Keratinocyte (primary cell): ENCODE measurements at regions not wholly inside any gene's neighbourhood (a gene's known extent, or its start where the extent isn't known, plus 50 kb on each side); places are given as distances from the start of the nearest gene placed in this dataset.

ENCODE experiments used
- DNase-seq: peaks from one replicate; pipeline ENCODE4 v3.0.0-alpha.2; 2011; ENCODE audit warnings: low read depth, missing footprints, low spot score
- FAIRE-seq: peaks from 2 replicates; lab custom pipeline; 2011; peaks lifted over from hg19 to GRCh38; lab: Jason Lieb, UNC
- H2AFZ ChIP-seq: 2 replicates; pipeline ENCODE4 v1.6.0; 2012; ENCODE audit warnings: low read length, control low read depth, inconsistent platforms; ENCODE audit not compliant: control insufficient read depth
- H3K27ac ChIP-seq: 2 replicates; pipeline ENCODE4 v1.5.1; 2011; ENCODE audit warnings: low read length; ENCODE audit not compliant: control insufficient read depth, insufficient read depth
- H3K27me3 ChIP-seq: 3 replicates; pipeline ENCODE4 v1.6.0; 2011; ENCODE audit warnings: low read length; ENCODE audit not compliant: control insufficient read depth, insufficient read depth; ENCODE audit errors: extremely low read depth
- H3K36me3 ChIP-seq, 2 experiments: 2 replicates in 1 of 2; 3 replicates in 1 of 2; pipeline ENCODE4 v1.5.1; 2011; ENCODE audit warnings: low read length in 2 of 2, mild to moderate bottlenecking in 1 of 2; ENCODE audit not compliant: control insufficient read depth in 2 of 2, insufficient read depth in 2 of 2; ENCODE audit errors: extremely low read depth in 1 of 2
- H3K4me1 ChIP-seq: 3 replicates; pipeline ENCODE4 v1.5.1; 2011; ENCODE audit warnings: low read length; ENCODE audit not compliant: control insufficient read depth, insufficient read depth; ENCODE audit errors: extremely low read depth
- H3K4me2 ChIP-seq: 3 replicates; pipeline ENCODE4 v1.6.0; 2011; ENCODE audit warnings: low read depth, low read length; ENCODE audit not compliant: control insufficient read depth, insufficient read depth; ENCODE audit errors: extremely low read depth
- H3K4me3 ChIP-seq, 3 experiments: fragments of 200-600 bp in 1 of 3; sonication (generic) in 1 of 3; 2 replicates in 2 of 3; 3 replicates in 1 of 3; pipeline ENCODE4 v1.5.1; 2011 to 2016; ENCODE audit warnings: low read length in 3 of 3, mild to moderate bottlenecking in 3 of 3, control low read depth in 2 of 3, inconsistent platforms in 1 of 3, low read depth in 1 of 3, mixed read lengths in 1 of 3, mixed run types in 1 of 3, moderate library complexity in 1 of 3; ENCODE audit not compliant: control insufficient read depth in 2 of 3, insufficient read depth in 2 of 3; ENCODE audit errors: extremely low read depth in 1 of 3
- H3K79me2 ChIP-seq: 2 replicates; pipeline ENCODE4 v1.6.0; 2012; ENCODE audit warnings: low read length; ENCODE audit not compliant: control insufficient read depth, insufficient read depth
- H3K9ac ChIP-seq: 3 replicates; pipeline ENCODE4 v1.6.0; 2011; ENCODE audit warnings: low read length; ENCODE audit not compliant: control insufficient read depth, insufficient read depth; ENCODE audit errors: extremely low read depth
- H3K9me1 ChIP-seq: 3 replicates; pipeline ENCODE4 v1.6.0; 2011; ENCODE audit warnings: low read length; ENCODE audit not compliant: control insufficient read depth, insufficient read depth; ENCODE audit errors: extremely low read depth
- H3K9me3 ChIP-seq: 2 replicates; pipeline ENCODE4 v1.5.1; 2012; ENCODE audit warnings: low read depth, low read length; ENCODE audit not compliant: control insufficient read depth
- H4K20me1 ChIP-seq: 3 replicates; pipeline ENCODE4 v1.6.0; 2011; ENCODE audit warnings: low read length; ENCODE audit not compliant: control insufficient read depth, insufficient read depth; ENCODE audit errors: extremely low read depth
- EZH2 ChIP-seq: IDR thresholded peaks from one replicate; pipeline ENCODE4 v1.6.1; 2012; ENCODE audit warnings: inconsistent platforms, mild to moderate bottlenecking, low read length, moderate library complexity
- dilution Hi-C: fragments of 300-500 bp; cut with MboI; formaldehyde crosslinking; loops from one replicate; pipeline ENCODE4 v1.7.0; 2020; ENCODE audit warnings: low sequenced_read_pairs; ENCODE audit not compliant: extremely low pct_ligation_motif_present
- TF ChIP-seq, protein P1 (sequence below), 3 experiments: IDR thresholded peaks in 1 of 3; conservative IDR thresholded peaks in 1 of 3; optimal IDR thresholded peaks in 1 of 3; 2 replicates in 2 of 3; 3 replicates in 1 of 3; pipeline versions ENCODE3 to v1.5.1; 2011; ENCODE audit warnings: low read length in 3 of 3, mild to moderate bottlenecking in 3 of 3, moderate library complexity in 2 of 3, control low read depth in 1 of 3, inconsistent platforms in 1 of 3; ENCODE audit not compliant: insufficient read depth in 2 of 3; ENCODE audit errors: extremely low read depth in 1 of 3

- dilution Hi-C loops = no loop called here
- Histone ChIP-seq H3K79me2 (no peaks in the 10 kb centered on the region), H3K27ac (no peak overlapping the region), H3K4me2 (no peak overlapping the region), H3K9me3 (no peaks in the 10 kb centered on the region), H3K9me1 (no peaks in the 10 kb centered on the region), H3K27me3 (no peaks in the 10 kb centered on the region), H3K9ac (no peak overlapping the region), H3K36me3 (no peaks in the 10 kb centered on the region), H2AFZ (no peak overlapping the region), H3K4me1 (no peaks in the 10 kb centered on the region), H3K4me3 (no peak overlapping the region), H4K20me1 (no peaks in the 10 kb centered on the region)
- FAIRE-seq (no peak), DNase-seq (no peak)
- TF ChIP-seq EZH2 = no peak
- TF ChIP-seq, protein P1, sequence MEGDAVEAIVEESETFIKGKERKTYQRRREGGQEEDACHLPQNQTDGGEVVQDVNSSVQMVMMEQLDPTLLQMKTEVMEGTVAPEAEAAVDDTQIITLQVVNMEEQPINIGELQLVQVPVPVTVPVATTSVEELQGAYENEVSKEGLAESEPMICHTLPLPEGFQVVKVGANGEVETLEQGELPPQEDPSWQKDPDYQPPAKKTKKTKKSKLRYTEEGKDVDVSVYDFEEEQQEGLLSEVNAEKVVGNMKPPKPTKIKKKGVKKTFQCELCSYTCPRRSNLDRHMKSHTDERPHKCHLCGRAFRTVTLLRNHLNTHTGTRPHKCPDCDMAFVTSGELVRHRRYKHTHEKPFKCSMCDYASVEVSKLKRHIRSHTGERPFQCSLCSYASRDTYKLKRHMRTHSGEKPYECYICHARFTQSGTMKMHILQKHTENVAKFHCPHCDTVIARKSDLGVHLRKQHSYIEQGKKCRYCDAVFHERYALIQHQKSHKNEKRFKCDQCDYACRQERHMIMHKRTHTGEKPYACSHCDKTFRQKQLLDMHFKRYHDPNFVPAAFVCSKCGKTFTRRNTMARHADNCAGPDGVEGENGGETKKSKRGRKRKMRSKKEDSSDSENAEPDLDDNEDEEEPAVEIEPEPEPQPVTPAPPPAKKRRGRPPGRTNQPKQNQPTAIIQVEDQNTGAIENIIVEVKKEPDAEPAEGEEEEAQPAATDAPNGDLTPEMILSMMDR (optimal IDR thresholded peaks at IDR 0.05 in 1 of 3, IDR thresholded peaks at IDR 0.05 in 1 of 3, conservative IDR thresholded peaks at IDR 0.05 in 1 of 3; ENCODE audit: extremely low read depth in 1 of 3, insufficient read depth in 2 of 3, low read length in 3 of 3) = no peak
Observed at GRCh38 chr7:49424109-49424508, 349.3 kb upstream of the VWC2 start.

GRCh38 chr7:49425277-49425818, 348.1 kb upstream of the VWC2 start:
- FAIRE-seq (no peak), DNase-seq (no peak)
- Histone ChIP-seq H3K27ac (no peak overlapping the region), H2AFZ (no peak overlapping the region), H3K4me1 (no peaks in the 10 kb centered on the region), H3K79me2 (no peaks in the 10 kb centered on the region), H3K36me3 (no peaks in the 10 kb centered on the region), H3K4me2 (no peak overlapping the region), H4K20me1 (no peaks in the 10 kb centered on the region), H3K27me3 (no peaks in the 10 kb centered on the region), H3K9me3 (no peaks in the 10 kb centered on the region), H3K9ac (no peak overlapping the region), H3K9me1 (no peaks in the 10 kb centered on the region), H3K4me3 (no peak overlapping the region)
- dilution Hi-C loops = no loop called here
- no peak for TF ChIP-seq EZH2
- TF ChIP-seq, protein P1 (optimal IDR thresholded peaks at IDR 0.05 in 1 of 3, IDR thresholded peaks at IDR 0.05 in 1 of 3, conservative IDR thresholded peaks at IDR 0.05 in 1 of 3; ENCODE audit: extremely low read depth in 1 of 3, insufficient read depth in 2 of 3, low read length in 3 of 3) = no peak
